GM12864 (cell line): ENCODE measurements at regions not wholly inside any gene's neighbourhood (a gene's known extent, or its start where the extent isn't known, plus 50 kb on each side); places are given as distances from the start of the nearest gene placed in this dataset.
"Not testable (repeated sequence)": the region's sequence is repeated elsewhere in the genome, so short reads cannot be mapped to it uniquely, and the experiment has no call there.

Source experiments
- DNase-seq: peaks from one replicate; pipeline ENCODE4 v3.0.0-alpha.2; 2011; ENCODE audit warnings: low read depth
- H3K4me3 ChIP-seq: 2 replicates; pipeline ENCODE4 v1.5.1; 2011; ENCODE audit warnings: mild to moderate bottlenecking, low read depth, low read length, control low read depth
- CTCF ChIP-seq: IDR thresholded peaks from 2 replicates; pipeline ENCODE4 v1.5.1; 2011; ENCODE audit warnings: low read depth, mild to moderate bottlenecking, moderate library complexity, low read length, control low read depth, inconsistent platforms; ENCODE audit errors: missing control alignments

- no peak for TF ChIP-seq CTCF
- no peak overlapping the region for H3K4me3 ChIP-seq
- no peak for DNase-seq
These were observed 187.4 kb upstream of the WSB1 start for GRCh38 chr17:27106347-27106981.

DNA sequence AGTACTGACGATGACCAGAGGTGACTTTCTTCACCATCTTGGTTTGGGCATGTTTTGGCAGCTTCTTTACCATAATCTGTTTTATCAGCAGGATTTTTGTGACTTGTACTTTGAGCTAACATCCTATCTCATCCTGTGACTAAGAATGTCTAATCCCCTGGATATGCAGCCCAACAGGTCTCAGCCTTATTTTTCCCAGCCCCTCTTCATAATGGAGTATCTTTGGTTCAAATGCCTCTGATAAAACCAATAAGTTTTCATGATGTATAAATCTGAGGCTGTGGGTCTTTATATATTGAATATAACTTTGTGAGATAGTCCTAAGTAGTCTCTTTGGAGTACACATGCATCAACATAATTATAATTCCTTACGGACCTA, 186.9 kb upstream of the WSB1 start:
- no peak for TF ChIP-seq CTCF
- no peak for DNase-seq
- no peak overlapping the region for H3K4me3 ChIP-seq

- not testable (repeated sequence) for H3K4me3 ChIP-seq, DNase-seq
These were observed 186.3 kb upstream of the WSB1 start for GRCh38 chr17:27107386-27108328.

DNA sequence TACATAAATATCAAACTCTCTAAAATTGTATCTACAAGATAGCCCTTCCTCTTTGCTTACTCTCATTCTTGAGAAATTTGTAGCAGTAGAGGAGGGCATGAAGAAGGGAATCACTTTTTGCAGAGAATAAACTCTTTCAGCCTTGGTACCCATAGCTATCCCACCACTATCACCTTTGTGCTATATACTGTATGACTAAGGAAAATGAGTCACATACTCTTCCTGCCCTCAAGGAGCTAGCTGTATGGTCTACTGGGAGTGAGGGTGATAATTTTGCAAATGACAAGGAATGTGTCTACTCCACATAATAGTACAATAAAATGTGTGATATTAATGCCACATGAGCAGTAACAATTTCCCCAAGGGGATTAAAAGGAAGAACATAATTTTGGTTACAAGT, 184.6 kb upstream of the WSB1 start:
- TF ChIP-seq CTCF: no peak
- DNase-seq: no peak
- H3K4me3 ChIP-seq: no peak overlapping the region

- no peak for TF ChIP-seq CTCF
- no peak overlapping the region for H3K4me3 ChIP-seq
- DNase-seq: no peak
These were observed 140.9 kb upstream of the WSB1 start for GRCh38 chr17:27153005-27153404.

GRCh38 chr17:27155866-27156265, 138.0 kb upstream of the WSB1 start:
- no peak for TF ChIP-seq CTCF
- no peak for DNase-seq
- H3K4me3 ChIP-seq: no peak overlapping the region

DNA sequence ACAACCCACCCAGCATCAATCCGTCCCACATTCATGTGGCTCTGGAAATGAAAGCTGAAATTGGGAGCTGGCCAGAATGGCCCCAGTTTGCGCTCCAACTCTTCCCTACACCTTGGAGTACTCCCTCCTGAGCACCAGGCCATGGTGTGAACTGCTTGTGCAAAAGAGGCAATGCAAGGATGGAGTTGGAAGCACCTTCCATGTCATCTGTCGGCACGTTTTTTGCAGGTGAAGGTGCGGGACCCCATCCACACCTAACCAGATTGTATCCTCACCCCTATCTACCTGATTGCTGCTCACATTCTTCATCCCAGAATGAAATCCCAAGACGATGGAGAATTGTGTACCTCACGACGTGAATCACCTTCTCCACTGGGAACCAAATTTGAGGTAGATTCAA, 136.6 kb upstream of the WSB1 start:
- TF ChIP-seq CTCF: no peak
- DNase-seq: no peak
- no peak overlapping the region for H3K4me3 ChIP-seq
